Liver (tissue), 7 donors: ENCODE measurements at regions not wholly inside any gene's neighbourhood (a gene's known extent, or its start where the extent isn't known, plus 50 kb on each side); places are given as distances from the start of the nearest gene placed in this dataset.

Experiments used
- DNase-seq: peaks from one replicate; pipeline ENCODE4 v3.0.0-alpha.2; 2017; ENCODE audit warnings: low spot score
- H3K27ac ChIP-seq, 2 donors: one replicate each; pipeline ENCODE4 v1.7.0; 2013; ENCODE audit warnings: inconsistent platforms in 2 of 2, low read length in 2 of 2, control low read depth in 1 of 2, low read depth in 1 of 2, mild to moderate bottlenecking in 1 of 2
- H3K27me3 ChIP-seq, 4 donors: one replicate each; pipeline versions ENCODE4 v1.6.1 to v1.7.0; 2013; ENCODE audit warnings: low read length in 3 of 4, inconsistent platforms in 1 of 4, mild to moderate bottlenecking in 1 of 4, moderate library complexity in 1 of 4; ENCODE audit not compliant: control insufficient read depth in 4 of 4, insufficient read depth in 4 of 4
- H3K36me3 ChIP-seq, 4 donors: one replicate each; pipeline versions ENCODE4 v1.6.1 to v1.7.0; 2013; ENCODE audit warnings: low read length in 3 of 4, mild to moderate bottlenecking in 3 of 4, low read depth in 1 of 4, moderate library complexity in 1 of 4; ENCODE audit not compliant: control insufficient read depth in 4 of 4, insufficient read depth in 3 of 4
- H3K4me1 ChIP-seq, 4 donors: one replicate each; pipeline versions ENCODE4 v1.6.1 to v1.7.0; 2013; ENCODE audit warnings: low read length in 3 of 4, mild to moderate bottlenecking in 3 of 4, moderate library complexity in 1 of 4; ENCODE audit not compliant: control insufficient read depth in 4 of 4, insufficient read depth in 4 of 4
- H3K4me3 ChIP-seq, 3 donors: one replicate each; pipeline versions ENCODE4 v1.6.1 to v1.7.0; 2013; ENCODE audit warnings: low read length in 3 of 3, control low read depth in 1 of 3, low read depth in 1 of 3, mild to moderate bottlenecking in 1 of 3
- H3K9ac ChIP-seq, 2 donors: one replicate each; pipeline ENCODE4 v1.7.0; 2013; ENCODE audit warnings: low read length in 2 of 2, mild to moderate bottlenecking in 2 of 2, moderate library complexity in 2 of 2, control low read depth in 1 of 2, low read depth in 1 of 2
- H3K9me3 ChIP-seq, 4 donors: one replicate each; pipeline versions ENCODE4 v1.6.1 to v1.7.0; 2013; ENCODE audit warnings: low read length in 3 of 4; ENCODE audit not compliant: control insufficient read depth in 4 of 4
- ATF3 ChIP-seq: IDR thresholded peaks from 2 replicates; pipeline ENCODE4 v1.6.1; 2016; ENCODE audit warnings: antibody characterized with exemption
- FOXA1 ChIP-seq: IDR thresholded peaks from 2 replicates; pipeline ENCODE4 v1.6.1; 2016; ENCODE audit warnings: antibody characterized with exemption
- GABPA ChIP-seq, 2 donors: IDR thresholded peaks in 1 of 2; conservative IDR thresholded peaks in 1 of 2; 2 replicates each; pipeline ENCODE4 v1.6.1; 2016; ENCODE audit warnings: antibody characterized with exemption in 2 of 2, mild to moderate bottlenecking in 1 of 2, moderate library complexity in 1 of 2
- HNF4G ChIP-seq: IDR thresholded peaks from 2 replicates; pipeline ENCODE4 v1.6.1; 2016; ENCODE audit warnings: antibody characterized with exemption
- JUND ChIP-seq, 2 donors: IDR thresholded peaks; 2 replicates each; pipeline ENCODE4 v1.6.1; 2016; ENCODE audit warnings: antibody characterized with exemption in 2 of 2
- MAX ChIP-seq: IDR thresholded peaks from 2 replicates; pipeline ENCODE4 v1.6.1; 2016; ENCODE audit warnings: antibody characterized with exemption
- NR2F2 ChIP-seq: IDR thresholded peaks from 2 replicates; pipeline ENCODE4 v1.6.1; 2016; ENCODE audit warnings: antibody characterized with exemption
- RAD21 ChIP-seq, 2 donors: IDR thresholded peaks; 2 replicates each; pipeline ENCODE4 v1.6.1; 2016; ENCODE audit warnings: antibody characterized with exemption in 2 of 2, mild to moderate bottlenecking in 2 of 2
- REST ChIP-seq: IDR thresholded peaks from 2 replicates; pipeline ENCODE4 v1.6.1; 2016; ENCODE audit warnings: antibody characterized with exemption, mild to moderate bottlenecking
- RXRA ChIP-seq, 2 donors: IDR thresholded peaks; 2 replicates each; pipeline ENCODE4 v1.6.1; 2017 to 2018; ENCODE audit warnings: antibody characterized with exemption in 2 of 2, mild to moderate bottlenecking in 1 of 2
- YY1 ChIP-seq: IDR thresholded peaks from 2 replicates; pipeline ENCODE4 v1.6.1; 2016; ENCODE audit warnings: antibody characterized with exemption, mild to moderate bottlenecking
- ZBTB33 ChIP-seq: IDR thresholded peaks from 2 replicates; pipeline ENCODE4 v1.6.1; 2016; ENCODE audit warnings: antibody characterized with exemption
- WGBS: extraction: QIAGEN DNeasy Blood & Tissue Kit; methylation state at CpG from one replicate; pipeline ENCODE4 v1.1.7; 2013; 5-methylcytosine and 5-hydroxymethylcytosine counted together
- donor health status: healthy.
- donor health status: healthy.
- donor health status: healthy.
- donor health status: healthy.

GRCh38 chr3:163474766-163475165 is 1603.5 kb downstream of the SI start:
- 86% methylated on average over 1 of the region's 1 CpG for WGBS

More at GRCh38 chr3:163474766-163475165, 1603.5 kb downstream of the SI start:
- Histone ChIP-seq H3K36me3 (no peaks in the 10 kb centered on the region), H3K27ac (no peak overlapping the region), H3K9ac (no peak overlapping the region), H3K9me3 (no peaks in the 10 kb centered on the region), H3K4me3 (no peak overlapping the region), H3K4me1 (no peaks in the 10 kb centered on the region), H3K27me3 (no peaks in the 10 kb centered on the region)
- DNase-seq, result no peak
- no peak for TF ChIP-seq RAD21 (IDR thresholded peaks at IDR 0.05)
- TF ChIP-seq GABPA (IDR thresholded peaks at IDR 0.05 in 1 of 2, conservative IDR thresholded peaks at IDR 0.05 in 1 of 2), result no peak
- TF ChIP-seq REST, result no peak
- TF ChIP-seq NR2F2, result no peak
- TF ChIP-seq MAX, result no peak
- TF ChIP-seq RXRA (IDR thresholded peaks at IDR 0.05), result no peak
- no peak for TF ChIP-seq ATF3
- no peak for TF ChIP-seq HNF4G
- TF ChIP-seq FOXA1, result no peak
- TF ChIP-seq YY1, result no peak
- no peak for TF ChIP-seq JUND (IDR thresholded peaks at IDR 0.05)
- no peak for TF ChIP-seq ZBTB33
